Effector memory CD8-positive, alpha-beta T cell (primary cell): ENCODE measurements at regions not wholly inside any gene's neighbourhood (a gene's known extent, or its start where the extent isn't known, plus 50 kb on each side); places are given as distances from the start of the nearest gene placed in this dataset.
"Not testable (repeated sequence)": the region's sequence is repeated elsewhere in the genome, so short reads cannot be mapped to it uniquely, and the experiment has no call there.

Source experiments
- ATAC-seq: fragments of 150-1000 bp; cut with Tn5 transposase; replicated peaks from 2 replicates; pipeline ENCODE4 v1.10.0; 2021; ENCODE audit warnings: mild to moderate bottlenecking, moderate library complexity
- DNase-seq, 3 experiments: peaks; one replicate each; pipeline ENCODE4 v3.0.0; 2021
- H3K27ac Mint-ChIP-seq, 2 donors: one replicate each; pipeline ENCODE4 v1.8.0; 2022; ENCODE audit warnings: mild to moderate bottlenecking in 2 of 2, mixed read lengths in 2 of 2, moderate library complexity in 2 of 2
- H3K27me3 Mint-ChIP-seq, 2 donors: one replicate each; pipeline ENCODE4 v1.8.0; 2022; ENCODE audit warnings: mixed read lengths in 2 of 2
- H3K36me3 Mint-ChIP-seq: one replicate; pipeline ENCODE4 v1.8.0; 2022; ENCODE audit warnings: mild to moderate bottlenecking, moderate library complexity, mixed read lengths; ENCODE audit not compliant: insufficient read depth
- H3K4me1 Mint-ChIP-seq, 2 donors: one replicate each; pipeline ENCODE4 v1.8.0; 2022; ENCODE audit warnings: low read depth in 2 of 2, mixed read lengths in 2 of 2
- H3K4me3 Mint-ChIP-seq, 2 donors: one replicate each; pipeline ENCODE4 v1.8.0; 2022; ENCODE audit warnings: mild to moderate bottlenecking in 2 of 2, mixed read lengths in 2 of 2, moderate library complexity in 2 of 2
- H3K9me3 Mint-ChIP-seq, 2 donors: one replicate each; pipeline ENCODE4 v1.8.0; 2022; ENCODE audit warnings: mixed read lengths in 2 of 2

- DNase-seq (no peak), ATAC-seq (no peak)
- Mint-ChIP-seq H3K4me3 (no peak overlapping the region), H3K36me3 (no peaks in the 10 kb centered on the region), H3K9me3 (no peaks in the 10 kb centered on the region), H3K27me3 (peaks cover 8 to 21% of the 10 kb centered on the region in 2 donors), H3K27ac (no peak overlapping the region), H3K4me1 (no peaks in the 10 kb centered on the region)
Observed at GRCh38 chr7:87287738-87288341, 57.6 kb upstream of the CROT start.

GRCh38 chr7:87288742-87289141 is 56.7 kb upstream of the CROT start:
- peaks cover 13 to 30% of the 10 kb centered on the region in 2 donors for H3K27me3 Mint-ChIP-seq
- not testable (repeated sequence) for H3K4me1 Mint-ChIP-seq, H3K27ac Mint-ChIP-seq, H3K36me3 Mint-ChIP-seq, DNase-seq, H3K9me3 Mint-ChIP-seq, ATAC-seq, H3K4me3 Mint-ChIP-seq

GRCh38 chr7:87295565-87295964 is 49.9 kb upstream of the CROT start:
- not testable (repeated sequence) for H3K27ac Mint-ChIP-seq, H3K4me3 Mint-ChIP-seq, H3K36me3 Mint-ChIP-seq, DNase-seq, H3K4me1 Mint-ChIP-seq, ATAC-seq
- H3K9me3 Mint-ChIP-seq = peaks cover 5 to 17% of the 10 kb centered on the region in 2 donors
- H3K27me3 Mint-ChIP-seq = peaks cover 13 to 53% of the 10 kb centered on the region in 2 donors
